RWPE1 (cell line): ENCODE measurements at regions not wholly inside any gene's neighbourhood (a gene's known extent, or its start where the extent isn't known, plus 50 kb on each side); places are given as distances from the start of the nearest gene placed in this dataset.

Experiments
- CTCF ChIA-PET: fragments of 350-600 bp; sonication (Branson Sonifier 250); formaldehyde crosslinking; extraction: SDS; loops from one replicate; lab custom pipeline; 2021; lab: Yijun Ruan, JAX
- POLR2A ChIA-PET: fragments of 400-600 bp; formaldehyde crosslinking; extraction: SDS; loops from one replicate; lab custom pipeline; 2020; ENCODE audit warnings: antibody characterized with exemption; ENCODE audit not compliant: low non-redundant PET; lab: Yijun Ruan, JAX
- DNase-seq: peaks from one replicate; pipeline ENCODE4 v3.0.0; 2012; ENCODE audit warnings: low spot score
- H3K27ac ChIP-seq: fragments of 450-650 bp; 2 replicates; pipeline ENCODE4 v1.5.1; 2017
- CTCF ChIP-seq: fragments of 450-650 bp; conservative IDR thresholded peaks from 2 replicates; pipeline ENCODE4 v1.5.1; 2017; ENCODE audit warnings: low read depth, mild to moderate bottlenecking

DNA sequence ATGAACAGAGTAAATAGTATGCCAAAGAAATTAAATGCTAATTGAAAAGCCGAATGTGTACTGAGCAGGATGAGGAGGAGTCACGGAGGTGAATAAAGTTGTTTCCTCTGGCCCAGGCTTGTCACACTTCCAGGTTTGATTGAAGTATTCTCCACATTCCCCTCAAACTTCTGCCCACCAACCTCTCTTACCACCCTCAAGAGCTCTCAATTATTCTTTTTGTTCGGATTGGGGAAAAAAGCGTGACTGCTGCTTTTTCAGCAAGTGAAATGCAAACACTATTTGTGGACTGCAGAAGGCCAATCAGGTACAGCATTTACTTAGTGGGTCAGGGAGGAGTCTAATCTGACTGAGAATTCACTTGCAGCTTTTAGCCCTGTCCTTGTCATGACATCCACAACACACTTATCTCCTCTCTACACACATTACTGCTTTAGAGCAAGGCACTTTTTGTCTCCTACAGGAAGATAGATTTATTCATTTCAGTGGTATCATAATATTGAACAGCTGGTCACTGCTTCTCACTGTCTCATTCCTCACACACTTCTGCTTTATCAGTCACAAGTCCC lies 375.6 kb upstream of the PRMT6 start:
- no peak overlapping the region for H3K27ac ChIP-seq
- POLR2A ChIA-PET: no interaction called here
- DNase-seq: no peak
- CTCF ChIA-PET: no interaction called here
- TF ChIP-seq CTCF: no peak

DNA sequence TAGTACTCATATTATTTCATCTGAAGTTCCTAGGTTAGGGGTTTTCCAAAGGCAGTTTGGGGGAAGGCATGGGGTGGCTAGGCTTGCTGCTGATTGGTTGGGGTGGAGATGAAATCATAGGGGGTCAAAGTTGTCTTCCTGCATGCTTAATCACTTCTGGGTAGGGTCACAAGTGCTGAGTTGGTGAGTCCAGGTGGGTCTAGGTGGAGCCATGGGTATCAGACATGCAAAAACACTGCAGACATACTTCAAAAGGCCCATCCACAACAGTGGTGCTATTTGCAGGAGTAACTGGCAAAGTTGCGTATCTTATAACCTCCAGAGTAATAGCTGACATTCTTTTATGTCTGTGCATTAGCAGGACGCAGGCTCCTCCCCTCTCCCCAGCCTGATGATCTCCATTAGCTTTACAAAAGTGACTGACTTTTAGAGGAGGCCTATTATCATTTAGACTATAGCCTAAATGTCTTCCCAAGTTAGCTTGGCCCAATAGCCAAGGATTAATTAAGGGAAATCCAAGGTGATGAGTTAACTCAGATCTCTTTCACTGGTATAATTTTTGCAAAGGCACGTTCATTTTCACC lies 374.4 kb upstream of the PRMT6 start:
- POLR2A ChIA-PET: no interaction called here
- no peak overlapping the region for H3K27ac ChIP-seq
- CTCF ChIA-PET: interaction anchor here (0.6 kb wide), 2 partner anchors 243 to 387 kb away, joined by 3 read pairs; no protein-coding TSS in a partner anchor
- no peak for DNase-seq
- TF ChIP-seq CTCF: no peak

DNA sequence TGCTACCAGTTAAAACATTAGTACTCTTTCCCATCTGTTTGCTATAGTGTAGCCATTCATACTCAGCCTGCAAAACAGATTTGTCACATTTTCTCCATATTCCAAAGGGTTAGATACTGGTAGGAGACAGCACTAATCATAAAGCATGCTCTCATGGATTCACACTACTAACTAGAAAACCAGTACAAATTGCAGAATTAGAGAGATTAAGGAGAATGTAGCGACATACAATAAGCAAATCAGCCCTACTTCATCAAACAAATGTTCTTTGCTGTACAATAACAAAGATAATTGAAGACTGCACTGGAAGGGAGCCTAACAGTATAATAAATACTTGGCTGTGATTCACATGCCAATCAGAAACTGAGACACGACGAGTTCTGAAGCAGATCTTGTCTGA lies 368.0 kb upstream of the PRMT6 start:
- TF ChIP-seq CTCF: no peak
- H3K27ac ChIP-seq: no peak overlapping the region
- DNase-seq: no peak
- ChIA-PET POLR2A (no interaction called here), CTCF (no interaction called here)

DNA sequence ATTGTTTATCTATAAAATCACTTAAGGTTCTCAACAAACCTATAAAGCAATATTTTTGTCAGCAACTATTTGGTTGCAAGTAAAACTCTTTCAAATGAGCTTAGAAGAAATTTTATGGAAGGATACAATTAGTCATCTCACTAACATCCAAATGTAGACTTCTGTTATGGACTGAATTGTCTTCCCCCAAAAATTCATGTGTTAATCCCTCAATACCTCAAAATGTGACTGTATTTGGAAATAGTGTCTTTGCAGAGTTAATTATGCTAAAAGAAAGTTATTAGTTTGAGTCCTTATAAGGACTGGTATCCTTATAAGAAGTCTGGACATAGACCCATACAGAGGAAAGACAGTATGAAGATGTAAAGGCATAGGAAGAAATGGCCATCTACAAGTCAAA lies 357.8 kb upstream of the PRMT6 start:
- CTCF ChIA-PET: no interaction called here
- no peak for DNase-seq
- POLR2A ChIA-PET: no interaction called here
- no peak overlapping the region for H3K27ac ChIP-seq
- no peak for TF ChIP-seq CTCF

- CTCF ChIA-PET: no interaction called here
- TF ChIP-seq CTCF: no peak
These were observed 357.0 kb upstream of the PRMT6 start for GRCh38 chr1:106699433-106699832.

GRCh38 chr1:106700211-106700610 lies 356.3 kb upstream of the PRMT6 start:
- POLR2A ChIA-PET: no interaction called here
- no peak for TF ChIP-seq CTCF
- CTCF ChIA-PET: no interaction called here
- H3K27ac ChIP-seq: no peak overlapping the region
- no peak for DNase-seq

More at GRCh38 chr1:106699433-106699832, 357.0 kb upstream of the PRMT6 start:
- DNase-seq: no peak
- POLR2A ChIA-PET: no interaction called here
- no peak overlapping the region for H3K27ac ChIP-seq
